ENCODE measurements at regions not wholly inside any gene's neighbourhood (a gene's known extent, or its start where the extent isn't known, plus 50 kb on each side); places are given as distances from the start of the nearest gene placed in this dataset.

- no peak for TF ChIP-seq ATF3 (IDR thresholded peaks at IDR 0.05; ENCODE audit: insufficient read depth, low read depth, low read length)
Measured at GRCh38 chr15:46416544-46416943, 781.7 kb downstream of the SQOR start (continued).

All from H1 (cell line).